Muscle of leg (tissue), 3 donors: ENCODE measurements at regions not wholly inside any gene's neighbourhood (a gene's known extent, or its start where the extent isn't known, plus 50 kb on each side); places are given as distances from the start of the nearest gene placed in this dataset.

Experiments used
- DNase-seq: peaks from one replicate; pipeline ENCODE4 v3.0.0; 2013
- H3K27ac ChIP-seq: one replicate; pipeline ENCODE4 v1.5.1; 2013; ENCODE audit warnings: mild to moderate bottlenecking, low read length, control low read depth
- H3K27me3 ChIP-seq: one replicate; pipeline ENCODE4 v1.6.1; 2013; ENCODE audit warnings: low read length; ENCODE audit not compliant: control insufficient read depth, insufficient read depth
- H3K36me3 ChIP-seq: one replicate; pipeline ENCODE4 v1.6.1; 2013; ENCODE audit warnings: low read length; ENCODE audit not compliant: control insufficient read depth, insufficient read depth
- H3K4me1 ChIP-seq: one replicate; pipeline ENCODE4 v1.6.1; 2013; ENCODE audit warnings: low read length; ENCODE audit not compliant: control insufficient read depth, insufficient read depth
- H3K4me3 ChIP-seq: one replicate; pipeline ENCODE4 v1.5.1; 2013; ENCODE audit warnings: low read length, control low read depth
- H3K9me3 ChIP-seq: replicated peaks from 2 replicates; pipeline ENCODE4 v1.6.1; 2013; ENCODE audit warnings: low read depth, low read length; ENCODE audit not compliant: control insufficient read depth
- WGBS: methylation state at CpG from one replicate; pipeline ENCODE4 v1.1.5; 2013; ENCODE audit warnings: missing lambda C conversion rate; ENCODE audit not compliant: insufficient coverage; 5-methylcytosine and 5-hydroxymethylcytosine counted together

DNA sequence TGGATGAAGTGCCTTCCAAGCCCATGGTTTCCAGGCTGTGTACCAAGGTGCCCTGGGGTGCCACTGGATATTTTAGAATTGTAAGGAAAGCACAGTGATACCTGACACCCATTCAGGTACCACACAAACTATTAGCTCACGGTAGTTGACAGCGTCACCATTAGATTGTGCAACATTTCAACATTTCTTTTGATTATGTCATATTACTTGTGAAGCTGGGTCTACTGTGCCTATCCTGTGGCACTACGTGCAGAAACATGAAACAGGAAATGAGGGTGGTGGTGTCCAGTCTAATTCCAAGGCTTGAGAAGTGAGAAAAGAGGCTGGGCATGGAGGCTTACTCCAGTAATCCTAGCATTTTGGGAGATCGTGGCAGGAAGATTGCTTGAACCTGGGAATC, 75.5 kb upstream of the CPM start:
- Histone ChIP-seq H3K36me3 (no peaks in the 10 kb centered on the region), H3K27ac (no peak overlapping the region), H3K4me1 (peaks cover 16% of the 10 kb centered on the region), H3K4me3 (no peak overlapping the region), H3K27me3 (no peaks in the 10 kb centered on the region), H3K9me3 (no peaks in the 10 kb centered on the region)
- WGBS, result 40% methylated on average over 1 of the region's 4 CpGs
- DNase-seq, result no peak

DNA sequence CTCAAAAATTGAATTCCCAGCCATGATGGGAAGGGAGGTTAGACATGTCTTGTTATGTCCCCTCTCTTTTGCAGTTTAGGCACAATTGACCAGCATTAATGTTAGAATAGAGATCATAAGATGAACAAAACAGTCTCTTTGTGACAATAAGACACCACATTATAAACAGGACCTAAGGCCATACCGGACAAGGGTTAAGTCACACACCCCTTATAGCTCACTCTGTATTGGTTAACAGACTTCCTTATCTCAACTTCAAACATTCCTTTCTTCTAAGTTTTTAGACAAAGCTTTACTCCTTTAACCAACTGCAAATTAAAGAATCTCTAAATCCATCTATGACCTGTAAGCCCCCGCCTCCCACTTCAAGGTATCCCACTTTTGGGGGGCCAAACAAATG, 81.1 kb upstream of the CPM start:
- no peaks in the 10 kb centered on the region for H3K36me3 ChIP-seq
- H3K27me3 ChIP-seq, result no peaks in the 10 kb centered on the region
- no peak overlapping the region for H3K4me3 ChIP-seq
- H3K27ac ChIP-seq, result no peak overlapping the region
- no peaks in the 10 kb centered on the region for H3K9me3 ChIP-seq
- WGBS, result 83% methylated on average over 1 of the region's 2 CpGs
- no peak for DNase-seq
- no peaks in the 10 kb centered on the region for H3K4me1 ChIP-seq

DNA sequence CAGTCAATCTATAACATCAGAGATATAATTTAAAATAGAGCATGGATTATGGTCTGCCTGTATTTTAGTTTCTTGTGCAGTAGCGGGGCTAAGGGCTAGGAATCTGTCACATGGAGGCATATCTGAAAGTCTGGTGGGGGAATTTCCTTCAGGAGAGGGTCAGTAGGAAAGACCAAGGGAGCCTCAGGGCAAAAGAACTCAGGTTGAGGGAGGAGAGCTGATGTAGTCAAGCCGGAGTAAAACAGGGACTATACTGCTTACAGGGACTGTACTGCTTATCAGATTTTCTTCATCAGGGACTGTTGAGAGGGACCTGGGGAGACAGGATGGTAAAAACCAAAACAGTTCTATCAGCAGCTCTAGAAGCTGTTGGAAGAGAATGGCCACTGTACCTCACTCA, 82.0 kb upstream of the CPM start:
- H3K4me3 ChIP-seq, result no peak overlapping the region
- H3K4me1 ChIP-seq, result no peaks in the 10 kb centered on the region
- no peak overlapping the region for H3K27ac ChIP-seq
- 56% methylated on average over 2 of the region's 2 CpGs for WGBS
- H3K36me3 ChIP-seq, result no peaks in the 10 kb centered on the region
- H3K27me3 ChIP-seq, result no peaks in the 10 kb centered on the region
- DNase-seq, result no peak
- peaks cover under 1% of the 10 kb centered on the region for H3K9me3 ChIP-seq

DNA sequence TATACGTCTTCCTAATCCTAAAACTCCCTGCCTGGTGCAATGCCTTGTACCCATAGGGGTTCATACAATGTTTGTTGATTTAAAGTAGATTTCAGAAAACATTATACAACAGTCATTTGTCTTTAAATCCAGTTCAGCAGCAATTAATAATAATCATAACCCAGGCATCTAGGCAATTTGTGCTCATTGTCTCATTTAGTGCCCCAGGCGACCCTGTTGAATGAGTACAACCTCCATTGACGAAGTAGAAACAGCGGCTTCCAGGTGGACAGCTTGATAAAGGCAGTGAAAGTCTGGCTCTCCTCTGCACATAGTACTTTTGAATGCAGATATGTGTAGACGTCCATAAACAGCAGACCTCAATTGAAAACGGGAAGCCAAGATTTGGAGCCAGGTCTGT, 82.9 kb upstream of the CPM start:
- H3K9me3 ChIP-seq, result peaks cover 3% of the 10 kb centered on the region
- H3K4me3 ChIP-seq, result no peak overlapping the region
- DNase-seq, result no peak
- WGBS, result no CpG with 5 or more reads among the region's 6 CpGs
- no peak overlapping the region for H3K27ac ChIP-seq
- no peaks in the 10 kb centered on the region for H3K4me1 ChIP-seq
- H3K36me3 ChIP-seq, result no peaks in the 10 kb centered on the region
- H3K27me3 ChIP-seq, result no peaks in the 10 kb centered on the region

DNA sequence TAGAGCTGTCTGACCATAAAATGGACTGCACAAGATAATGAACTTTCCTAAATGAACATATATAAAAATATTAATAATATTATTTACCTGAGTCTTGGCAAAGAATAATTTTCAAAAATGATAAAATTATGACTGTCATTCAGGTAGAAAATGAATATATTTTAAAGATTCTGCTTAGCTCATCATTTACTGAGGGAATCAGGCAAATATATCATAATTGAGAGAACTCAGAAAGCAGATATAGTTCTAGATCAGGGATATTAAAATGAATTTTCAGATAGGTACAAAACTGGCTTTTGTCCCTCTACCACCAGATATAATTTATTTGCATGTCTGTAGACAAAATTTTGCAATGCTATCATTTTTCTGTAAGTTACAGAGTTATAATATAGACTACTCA, 86.1 kb upstream of the CPM start:
- Histone ChIP-seq H3K36me3 (no peaks in the 10 kb centered on the region), H3K27me3 (no peaks in the 10 kb centered on the region), H3K9me3 (peaks cover 3% of the 10 kb centered on the region), H3K4me1 (no peaks in the 10 kb centered on the region), H3K4me3 (no peak overlapping the region), H3K27ac (no peak overlapping the region)
- no peak for DNase-seq

DNA sequence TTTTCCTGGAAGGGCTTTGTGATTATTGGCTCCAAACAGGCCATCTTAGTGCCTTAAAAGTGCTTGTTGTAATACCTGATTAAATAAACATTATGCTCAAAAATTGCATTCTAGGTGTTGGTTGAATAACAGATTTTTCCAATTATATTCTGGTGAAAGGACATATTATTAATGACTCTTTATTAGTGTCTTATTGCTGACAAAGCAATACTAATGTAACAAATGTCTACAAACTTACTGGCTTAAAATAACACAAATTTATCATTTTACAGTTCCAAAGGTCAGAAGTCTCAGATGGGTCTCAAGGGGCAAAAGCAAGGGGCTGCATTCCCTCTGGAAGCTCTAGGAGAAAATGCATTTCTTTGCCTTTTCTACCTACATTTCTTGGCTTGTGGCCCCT, 86.9 kb upstream of the CPM start:
- H3K36me3 ChIP-seq, result no peaks in the 10 kb centered on the region
- H3K4me3 ChIP-seq, result no peak overlapping the region
- DNase-seq, result no peak
- peaks cover 3% of the 10 kb centered on the region for H3K9me3 ChIP-seq
- H3K4me1 ChIP-seq, result no peaks in the 10 kb centered on the region
- H3K27me3 ChIP-seq, result no peaks in the 10 kb centered on the region
- H3K27ac ChIP-seq, result no peak overlapping the region

DNA sequence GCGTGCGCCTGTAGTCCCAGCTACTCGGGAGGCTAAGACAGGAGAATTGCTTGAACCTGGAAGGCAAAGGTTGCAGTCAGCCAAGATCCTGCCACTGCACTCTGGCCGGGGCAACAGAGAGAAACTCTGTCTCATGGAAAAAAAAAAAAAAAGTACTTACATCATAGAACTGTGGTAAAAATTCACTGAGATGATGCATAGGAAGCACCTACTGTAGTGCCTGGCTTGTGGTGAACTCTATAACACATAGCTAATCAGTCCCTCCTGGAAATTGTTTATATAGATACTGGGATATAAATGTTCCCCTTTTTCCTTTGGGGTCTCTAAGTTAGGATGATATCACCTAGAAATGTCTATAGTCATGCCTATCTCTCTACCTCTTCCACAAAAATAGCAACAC, 89.7 kb upstream of the CPM start:
- Histone ChIP-seq H3K36me3 (no peaks in the 10 kb centered on the region), H3K27ac (no peak overlapping the region), H3K4me1 (no peaks in the 10 kb centered on the region), H3K9me3 (peaks cover 3% of the 10 kb centered on the region), H3K4me3 (no peak overlapping the region), H3K27me3 (no peaks in the 10 kb centered on the region)
- no peak for DNase-seq
- 97% methylated on average over 3 of the region's 4 CpGs for WGBS

DNA sequence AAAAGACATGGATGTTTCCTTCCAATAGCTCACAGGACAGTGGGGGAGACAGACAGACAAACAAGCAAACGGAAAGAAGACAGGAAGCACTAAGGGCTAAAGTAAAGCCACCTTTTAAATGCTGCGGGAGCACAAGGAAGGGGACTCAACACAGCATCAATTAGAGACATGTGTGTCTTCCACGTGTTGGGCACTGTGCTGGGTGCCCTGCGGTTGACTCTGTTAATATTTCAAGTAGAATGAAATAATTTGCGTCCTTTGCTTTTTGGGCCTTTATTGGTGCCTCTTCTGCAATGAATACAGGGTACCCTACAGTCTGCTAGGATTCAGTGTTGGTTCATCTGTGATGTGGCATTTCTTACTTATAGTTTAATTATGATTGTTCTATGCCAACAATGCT, 90.9 kb upstream of the CPM start:
- Histone ChIP-seq H3K4me1 (no peaks in the 10 kb centered on the region), H3K27me3 (no peaks in the 10 kb centered on the region), H3K4me3 (no peak overlapping the region), H3K9me3 (peaks cover 3% of the 10 kb centered on the region), H3K36me3 (no peaks in the 10 kb centered on the region), H3K27ac (no peak overlapping the region)
- DNase-seq, result no peak
- 47% methylated on average over 2 of the region's 5 CpGs for WGBS

DNA sequence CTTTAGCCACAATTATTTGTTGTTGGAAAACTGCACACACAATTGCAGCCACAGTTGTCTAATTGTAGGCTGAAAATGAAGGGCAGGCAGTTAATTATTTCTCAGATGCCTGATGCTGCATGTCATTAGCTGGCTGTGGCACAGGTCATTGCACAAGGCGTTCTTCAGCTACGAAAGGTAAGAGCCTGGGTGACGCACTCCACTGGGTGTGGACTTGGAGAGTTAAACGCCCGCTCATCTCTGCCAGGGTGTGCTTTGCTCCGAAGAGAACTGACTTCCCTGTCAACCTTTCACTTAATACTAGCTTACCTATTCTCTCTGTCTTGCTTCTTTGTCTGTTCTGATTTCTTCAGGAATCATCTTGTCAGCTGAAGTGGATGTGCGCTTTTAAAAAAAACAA, 91.4 kb upstream of the CPM start:
- Histone ChIP-seq H3K4me3 (no peak overlapping the region), H3K36me3 (no peaks in the 10 kb centered on the region), H3K27me3 (no peaks in the 10 kb centered on the region), H3K4me1 (no peaks in the 10 kb centered on the region), H3K27ac (no peak overlapping the region), H3K9me3 (peaks cover 3% of the 10 kb centered on the region)
- DNase-seq, result no peak
- WGBS, result 80% methylated on average over 6 of the region's 7 CpGs

DNA sequence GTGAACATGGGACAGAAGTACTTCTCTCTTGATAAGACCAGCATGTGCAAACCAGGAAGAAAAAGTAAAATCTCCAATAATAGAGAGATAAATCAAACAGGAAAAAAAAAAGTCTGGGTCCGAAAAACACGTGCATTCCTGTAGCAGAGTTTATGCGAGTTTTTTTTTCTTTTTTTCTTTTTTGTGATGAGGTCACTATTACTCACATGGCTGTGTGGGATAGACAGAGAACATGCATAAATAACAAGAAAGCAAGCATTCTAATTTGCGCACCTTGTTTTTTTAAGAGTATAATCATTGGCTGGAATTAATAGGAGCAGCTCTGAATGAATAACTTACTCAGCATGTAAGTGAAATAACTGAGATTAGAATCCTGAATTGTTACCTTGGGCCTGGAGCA, 91.9 kb upstream of the CPM start:
- Histone ChIP-seq H3K36me3 (no peaks in the 10 kb centered on the region), H3K4me1 (no peaks in the 10 kb centered on the region), H3K4me3 (no peak overlapping the region), H3K9me3 (peaks cover 3% of the 10 kb centered on the region), H3K27ac (no peak overlapping the region), H3K27me3 (no peaks in the 10 kb centered on the region)
- DNase-seq, result no peak
- no CpG with 5 or more reads among the region's 4 CpGs for WGBS

DNA sequence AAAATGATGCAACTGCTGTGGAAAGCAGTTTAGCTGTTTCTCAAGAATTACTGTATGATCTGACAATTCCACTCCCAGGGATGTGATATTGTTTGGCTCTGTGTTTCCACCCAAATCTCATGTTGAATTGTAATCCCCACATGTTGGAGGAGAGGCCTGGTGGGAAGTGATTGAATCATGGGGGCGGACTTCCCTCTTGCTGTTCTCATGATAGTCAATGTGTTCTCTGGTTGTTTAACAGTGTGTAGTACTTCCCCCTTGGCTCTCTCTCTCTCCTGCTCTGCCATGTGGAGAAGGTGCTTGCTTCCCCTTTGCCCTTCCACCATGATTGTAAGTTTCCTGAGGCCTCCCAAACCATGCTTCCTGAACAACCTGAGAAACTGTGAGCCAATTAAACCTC, 93.4 kb upstream of the CPM start:
- Histone ChIP-seq H3K27ac (no peak overlapping the region), H3K4me1 (no peaks in the 10 kb centered on the region), H3K36me3 (no peaks in the 10 kb centered on the region), H3K4me3 (no peak overlapping the region), H3K9me3 (no peaks in the 10 kb centered on the region), H3K27me3 (no peaks in the 10 kb centered on the region)
- DNase-seq, result no peak
- WGBS, result no CpG with 5 or more reads among the region's 1 CpG
